CD1c-positive myeloid dendritic cell (primary cell): ENCODE measurements at regions not wholly inside any gene's neighbourhood (a gene's known extent, or its start where the extent isn't known, plus 50 kb on each side); places are given as distances from the start of the nearest gene placed in this dataset.

ENCODE experiments used
- DNase-seq: peaks from one replicate; pipeline ENCODE4 v3.0.0-alpha.2; 2016; ENCODE audit errors: extremely low spot score

DNA sequence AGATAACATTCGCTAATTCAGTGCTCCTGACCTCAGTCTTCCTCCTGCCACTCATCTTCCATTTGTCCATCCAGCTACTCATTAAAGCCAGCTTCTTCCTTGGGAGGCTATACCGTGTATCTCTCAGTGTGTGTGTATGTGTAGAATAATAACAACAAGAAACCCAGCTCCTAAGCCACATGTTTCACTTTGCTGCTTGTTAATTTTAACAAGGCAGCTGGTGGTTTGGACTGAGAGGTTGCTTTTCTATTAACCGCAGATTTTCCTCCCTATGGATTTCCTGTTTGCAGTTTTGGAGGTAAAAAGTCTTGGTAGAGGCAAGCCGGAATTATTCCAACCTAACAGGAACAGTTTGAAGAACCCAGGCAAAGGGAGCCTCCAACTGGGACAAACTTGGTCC is 165.0 kb downstream of the ADAMTS15 start:
- DNase-seq: no peak

DNA sequence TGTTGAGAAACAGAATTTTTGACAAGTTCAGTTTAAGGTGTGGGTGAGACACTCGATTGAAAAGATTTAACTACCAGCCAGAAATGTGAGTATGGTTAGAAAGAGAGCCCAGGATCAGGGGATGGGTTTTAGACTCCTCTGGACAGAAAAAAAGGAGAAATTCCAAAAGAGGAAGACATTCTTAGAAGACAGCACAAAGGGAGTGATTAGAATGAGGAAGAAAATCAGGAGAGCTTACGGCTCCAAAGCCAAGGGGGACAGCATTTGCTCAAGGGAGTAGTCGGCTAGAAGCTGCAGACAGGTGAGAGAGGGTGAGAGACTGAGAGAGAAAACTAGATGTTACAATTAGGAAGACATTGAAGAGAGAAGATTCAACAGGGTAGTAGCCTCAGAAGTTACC is 166.1 kb downstream of the ADAMTS15 start:
- DNase-seq: peak; percentile 14

DNA sequence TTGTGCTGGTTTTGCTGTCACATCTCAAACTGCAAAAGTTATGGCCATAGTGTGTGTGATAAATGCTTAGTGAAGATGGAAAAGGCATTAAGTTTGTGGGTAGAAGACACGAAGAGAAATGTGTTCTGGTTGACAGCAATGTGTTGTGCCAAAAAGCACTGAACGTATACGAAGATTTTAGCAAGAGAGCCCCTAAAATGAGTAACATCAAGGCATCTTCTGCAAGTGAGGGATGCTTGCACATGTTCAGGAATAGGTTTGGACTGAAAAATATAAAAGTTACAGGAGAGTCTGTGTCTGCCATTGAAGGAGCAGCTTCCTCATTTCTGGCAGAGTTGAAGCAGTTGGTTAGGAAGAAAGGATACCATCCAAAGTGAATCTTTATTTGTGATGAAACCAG is 167.1 kb downstream of the ADAMTS15 start:
- DNase-seq: no peak

DNA sequence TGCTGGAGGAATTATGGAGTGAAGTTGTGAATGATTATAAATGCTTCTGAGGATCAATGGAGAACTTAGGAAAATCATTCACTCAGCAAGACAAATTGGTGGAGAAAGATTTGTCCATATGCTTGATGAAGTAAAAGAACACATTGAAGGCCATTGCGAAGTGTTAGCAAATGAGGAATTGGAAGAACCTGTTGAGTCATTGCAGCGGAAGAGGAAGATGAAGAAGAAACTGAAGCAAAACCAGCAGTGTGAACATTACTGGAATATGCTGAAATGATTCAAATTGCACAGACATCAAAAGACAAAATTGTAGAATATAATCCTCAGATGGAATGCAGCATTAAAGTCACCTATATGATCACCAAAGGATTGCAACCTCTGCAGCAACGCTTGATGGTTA is 168.1 kb downstream of the ADAMTS15 start:
- peak; percentile 55 for DNase-seq

DNA sequence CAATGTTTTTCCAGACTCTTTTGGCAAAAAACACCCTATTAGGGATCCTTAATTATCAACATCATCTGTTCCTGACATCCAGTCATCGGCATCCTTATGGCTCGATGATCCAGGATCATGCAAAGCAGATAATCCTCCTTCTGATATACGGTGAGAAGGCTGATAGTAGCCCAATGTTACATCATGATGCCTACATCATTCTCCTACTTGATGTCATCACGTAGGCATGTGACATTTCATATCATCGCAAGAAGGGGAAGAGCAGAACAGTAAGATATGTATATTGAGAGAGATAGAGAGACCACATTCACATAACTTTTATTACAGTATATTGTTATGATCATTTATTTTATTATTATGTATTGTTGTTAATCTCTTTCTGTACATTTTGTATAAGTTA is 168.6 kb downstream of the ADAMTS15 start:
- peak; percentile 9 for DNase-seq

DNA sequence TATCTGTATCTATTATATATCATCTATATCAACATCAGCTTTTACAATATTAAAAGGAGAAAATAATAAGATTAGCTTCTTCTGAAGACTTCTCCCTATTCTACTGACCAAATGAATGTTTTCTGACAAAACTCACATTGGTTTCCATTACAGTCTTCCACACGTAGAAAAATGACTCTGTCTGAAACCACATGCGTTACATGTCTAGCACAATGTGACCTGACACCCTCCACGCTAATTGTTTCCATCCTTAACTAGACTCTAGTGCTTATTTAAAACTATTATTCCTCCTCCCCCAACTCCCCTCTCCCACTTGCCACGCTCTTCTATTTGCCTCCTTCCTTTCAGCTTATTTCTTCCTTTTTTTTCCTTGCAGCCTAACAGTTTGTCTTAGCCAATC is 172.1 kb downstream of the ADAMTS15 start:
- no peak for DNase-seq

DNA sequence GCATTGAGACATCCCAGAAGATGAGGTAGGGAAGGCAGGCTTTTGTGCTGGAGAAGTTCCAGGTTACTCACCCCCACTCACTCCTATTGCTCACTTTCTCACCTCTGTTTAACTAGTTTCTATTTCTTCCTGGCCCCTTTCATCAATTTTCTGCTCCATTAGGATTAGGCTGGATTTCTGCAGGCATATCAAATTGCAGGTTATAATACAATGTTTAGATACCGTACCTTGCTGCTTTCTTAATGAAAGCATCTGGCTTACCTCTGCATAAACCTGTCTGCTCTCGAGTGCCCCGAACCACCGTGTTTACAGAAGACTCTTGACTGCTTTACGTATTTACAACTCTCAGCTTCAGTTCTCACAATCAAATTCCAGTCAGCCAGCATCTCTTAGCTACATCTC is 173.7 kb downstream of the ADAMTS15 start:
- no peak for DNase-seq

DNA sequence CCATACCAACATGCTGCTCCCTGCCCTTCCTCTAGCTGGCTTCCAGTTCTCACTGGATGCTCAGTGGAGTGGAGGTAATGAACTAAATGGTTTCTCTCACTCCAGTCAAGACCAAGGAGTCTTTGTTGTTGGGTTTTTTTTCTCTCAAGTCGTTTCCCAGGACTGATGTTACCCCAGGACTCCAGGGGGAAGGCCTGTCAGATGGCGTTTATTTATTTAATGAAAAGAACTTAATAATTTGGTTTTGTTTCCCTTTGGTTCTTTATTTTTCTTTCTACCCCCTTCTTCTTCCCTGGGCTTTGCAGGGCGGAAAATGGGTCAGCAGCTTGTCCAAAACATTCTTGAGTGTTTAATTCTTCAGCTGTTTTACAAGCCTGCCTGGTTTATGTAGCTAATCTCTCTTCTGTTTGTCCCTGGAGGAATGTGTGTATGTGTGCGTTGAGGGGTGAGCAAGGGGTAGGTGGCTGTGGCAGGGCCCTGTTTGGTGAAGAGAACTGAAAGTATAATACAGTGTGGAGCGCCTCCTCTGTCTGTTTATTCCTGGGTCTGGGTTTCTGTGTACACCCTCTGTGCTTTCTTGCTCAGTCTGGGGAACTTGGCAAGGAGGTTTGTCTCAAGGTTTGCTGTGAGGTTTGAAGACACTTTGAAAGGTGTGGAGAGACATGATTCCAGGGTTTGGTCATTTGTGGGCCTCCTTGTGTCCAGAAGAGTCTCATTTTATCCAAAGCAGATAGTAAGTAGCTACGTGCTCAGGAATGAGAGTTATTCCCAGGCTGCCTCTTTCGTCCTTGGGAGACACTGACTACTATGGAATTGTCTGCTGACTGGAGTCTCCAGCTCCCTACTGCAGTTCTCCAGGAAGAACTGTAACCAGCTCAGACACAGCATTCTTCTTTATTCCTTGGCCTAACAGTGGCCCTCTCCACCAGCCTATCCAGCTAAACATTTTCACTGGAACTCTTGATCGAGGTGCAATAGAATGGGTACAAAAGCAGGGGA is 175.5 kb downstream of the ADAMTS15 start:
- DNase-seq: no peak

DNA sequence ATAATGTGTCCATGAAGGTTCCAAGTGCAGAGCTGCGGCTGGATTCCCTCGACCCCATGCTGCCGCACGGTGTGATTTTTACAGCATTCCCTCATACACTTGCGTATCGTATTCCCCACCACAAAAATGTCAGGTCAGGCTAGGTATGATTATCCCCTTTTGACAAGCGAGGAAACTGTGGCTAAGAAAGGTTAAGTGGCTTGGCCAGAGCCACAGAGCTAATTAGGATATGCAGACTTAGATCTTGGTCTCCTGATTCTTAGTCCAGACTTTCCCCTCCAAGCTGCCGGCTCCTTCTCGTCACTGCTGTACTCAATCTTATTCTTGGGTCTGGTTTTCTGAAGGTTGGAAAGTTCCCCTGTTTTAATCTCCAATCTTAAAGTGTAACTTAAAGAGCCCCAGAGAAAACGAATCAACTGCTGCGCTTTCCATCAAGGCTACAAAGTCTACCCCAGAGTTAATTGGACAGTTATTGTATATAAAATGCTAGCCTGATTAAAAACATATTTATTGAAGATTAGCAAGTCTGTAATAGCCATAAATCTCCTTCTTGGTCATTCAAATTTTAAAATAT is 176.6 kb downstream of the ADAMTS15 start:
- no peak for DNase-seq

DNA sequence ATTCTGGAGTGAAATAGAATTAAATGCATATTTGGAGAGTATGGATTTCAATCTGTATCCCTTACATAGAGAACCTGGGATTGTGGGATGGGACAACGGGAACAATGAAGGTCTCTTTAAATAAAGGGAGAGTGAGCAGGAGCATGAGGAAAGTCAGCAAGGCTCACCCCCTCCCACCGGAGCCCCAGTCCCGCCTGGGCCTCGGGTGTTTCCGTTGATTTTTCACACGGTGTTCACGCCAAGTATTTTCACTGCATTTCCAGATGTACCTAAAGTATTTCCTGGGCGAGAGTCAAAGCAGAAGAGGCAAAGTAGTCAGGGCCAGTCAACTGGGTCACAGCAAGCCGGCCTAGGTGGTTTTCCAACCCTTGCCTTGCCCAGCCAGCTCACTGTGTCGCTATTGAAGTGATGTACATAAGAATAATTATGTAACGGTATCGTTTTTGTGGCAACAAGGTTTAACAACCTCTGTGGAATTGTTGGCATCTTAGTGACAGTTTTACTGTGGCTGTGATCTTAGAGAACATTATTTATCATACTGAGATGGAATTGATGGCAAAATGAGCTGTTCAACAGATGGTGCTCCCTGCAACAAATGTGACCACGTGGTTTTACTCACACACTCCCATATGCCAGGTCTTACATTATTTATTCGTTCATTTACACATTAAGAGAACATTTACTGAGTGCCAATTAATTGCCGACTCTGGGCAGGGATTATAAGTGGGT is 177.3 kb downstream of the ADAMTS15 start:
- DNase-seq: no peak

DNA sequence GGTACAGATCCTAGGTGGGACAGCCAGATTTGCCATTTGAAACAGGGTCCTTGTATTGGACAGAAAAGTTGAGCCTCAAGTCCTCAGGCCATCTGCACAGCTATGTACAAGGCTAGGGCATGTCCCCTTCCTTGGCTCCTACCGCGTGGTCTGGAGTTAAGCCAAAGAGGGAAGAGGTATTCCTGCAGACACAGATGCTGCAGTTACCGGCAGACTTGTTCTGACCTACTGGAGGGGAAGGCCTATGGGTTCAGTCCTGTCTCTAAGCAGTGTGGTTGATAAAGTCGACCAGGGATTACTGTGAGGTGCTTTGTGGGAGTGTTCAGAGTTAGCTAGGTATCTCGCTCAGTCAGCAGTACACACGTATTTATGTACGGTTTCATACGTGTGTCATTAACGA is 180.6 kb downstream of the ADAMTS15 start:
- no peak for DNase-seq

DNA sequence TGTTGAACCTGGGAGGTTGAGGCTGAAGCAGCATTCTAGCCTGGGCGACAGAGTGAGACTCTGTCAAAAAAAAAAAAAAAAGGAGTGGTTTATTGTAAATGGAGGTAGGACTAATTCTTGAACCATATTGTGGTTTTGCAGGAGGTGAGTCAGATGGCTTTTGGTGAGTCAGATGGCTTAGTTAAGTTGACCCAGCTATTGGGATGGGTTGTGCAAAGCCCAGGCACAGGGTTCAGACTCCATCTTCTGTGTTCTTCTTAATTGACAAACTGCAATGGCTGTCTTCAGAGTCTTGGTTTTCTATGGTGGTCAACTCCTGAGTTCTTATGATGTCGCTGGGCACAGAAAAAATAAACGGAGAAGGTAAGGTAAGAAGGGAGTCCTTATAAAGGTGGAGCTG is 182.7 kb downstream of the ADAMTS15 start:
- DNase-seq: no peak

DNA sequence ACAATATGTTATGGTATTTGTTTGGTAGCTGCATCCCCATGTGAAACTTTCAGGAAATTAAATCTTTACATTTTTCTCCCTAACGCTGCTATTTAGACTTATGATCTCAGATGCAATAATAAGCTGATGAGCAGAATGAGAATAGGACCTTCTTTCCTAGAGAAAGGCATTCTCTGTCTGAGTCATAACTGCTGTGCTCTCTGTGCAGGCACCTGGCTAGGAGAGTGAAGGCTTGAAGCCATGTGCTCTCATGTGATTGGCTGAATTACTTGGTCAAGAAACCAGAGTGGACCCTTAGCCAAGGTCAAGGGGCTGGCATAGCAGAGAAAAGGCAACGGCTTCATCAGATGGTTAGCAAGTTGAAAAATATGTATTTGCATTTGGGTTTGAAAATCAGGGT is 185.0 kb downstream of the ADAMTS15 start:
- no peak for DNase-seq

DNA sequence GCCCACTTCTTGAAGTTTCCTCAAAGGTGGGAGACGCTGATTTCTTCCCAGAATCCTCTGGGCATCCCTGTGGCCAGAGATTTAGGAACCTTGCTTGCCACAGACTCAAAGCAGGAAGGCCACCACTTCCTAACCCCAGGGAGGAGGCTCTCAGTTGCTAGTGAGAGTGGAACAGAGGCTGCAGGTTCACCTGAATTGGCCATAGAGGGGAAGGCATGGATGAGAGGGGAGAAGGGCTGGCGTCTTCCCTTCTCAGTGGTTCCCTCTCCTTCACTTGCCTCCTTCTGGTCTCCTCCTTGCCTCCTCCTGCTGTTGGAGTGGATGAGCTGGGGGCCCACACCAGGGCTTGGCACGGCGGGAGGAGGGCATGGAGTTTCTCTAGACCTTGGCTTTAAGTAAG is 185.7 kb downstream of the ADAMTS15 start:
- DNase-seq: no peak

DNA sequence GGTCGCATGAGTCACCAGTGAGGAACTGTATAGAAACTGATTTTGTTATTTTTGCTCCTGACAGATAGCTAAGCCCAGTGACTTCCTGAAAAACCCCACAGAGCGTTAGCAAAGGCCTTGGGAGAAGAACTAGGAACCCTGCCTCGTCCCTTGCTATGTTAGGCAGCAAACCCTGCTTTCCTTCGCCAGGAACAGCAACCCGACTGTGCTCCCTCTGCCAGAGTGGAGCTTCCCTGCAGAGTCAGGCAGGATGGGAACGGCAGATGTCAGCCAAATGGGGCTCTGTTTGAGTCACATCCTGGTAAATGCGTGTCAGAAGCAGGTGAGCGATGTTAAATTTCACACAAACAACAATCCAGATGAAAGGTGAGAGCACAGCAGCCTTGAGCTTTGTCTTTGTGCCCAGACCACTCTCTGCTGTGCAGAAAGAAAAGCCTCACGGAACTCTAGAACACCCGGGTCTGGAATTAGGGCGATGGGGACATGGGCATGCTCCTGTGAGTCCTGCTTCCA is 186.6 kb downstream of the ADAMTS15 start:
- no peak for DNase-seq

DNA sequence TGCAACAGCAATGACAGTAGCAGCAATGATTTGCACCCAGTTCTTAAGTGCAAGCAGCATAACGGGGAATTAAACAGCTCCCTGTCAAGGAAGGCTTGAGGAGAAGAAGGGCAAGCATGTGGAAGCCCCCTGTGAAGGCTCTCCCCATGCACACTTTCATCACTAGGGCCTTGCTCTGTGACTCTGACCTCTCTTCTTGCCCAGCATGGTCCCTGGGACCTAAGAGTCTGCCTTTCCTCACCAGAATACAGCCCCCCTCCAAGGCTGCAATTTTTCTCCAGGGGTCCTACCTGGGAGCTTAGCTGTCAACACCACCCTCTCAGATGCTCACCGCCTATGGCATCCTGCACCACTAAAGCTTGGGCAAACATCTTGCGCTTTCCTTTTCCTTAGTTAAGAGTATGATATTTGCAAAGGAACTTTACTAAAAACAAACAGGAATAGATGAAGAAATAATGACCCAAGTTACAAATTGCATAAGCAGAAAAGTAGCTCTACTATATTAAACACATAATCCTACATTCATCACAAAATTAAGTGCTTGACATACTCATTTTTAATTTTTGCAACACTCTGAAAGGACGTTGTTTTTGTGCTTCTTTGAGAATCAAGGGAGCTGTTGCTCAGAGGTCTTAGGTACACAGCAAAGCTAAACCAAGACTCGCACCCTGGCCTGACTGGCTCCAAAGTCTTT is 187.6 kb downstream of the ADAMTS15 start:
- DNase-seq: no peak

DNA sequence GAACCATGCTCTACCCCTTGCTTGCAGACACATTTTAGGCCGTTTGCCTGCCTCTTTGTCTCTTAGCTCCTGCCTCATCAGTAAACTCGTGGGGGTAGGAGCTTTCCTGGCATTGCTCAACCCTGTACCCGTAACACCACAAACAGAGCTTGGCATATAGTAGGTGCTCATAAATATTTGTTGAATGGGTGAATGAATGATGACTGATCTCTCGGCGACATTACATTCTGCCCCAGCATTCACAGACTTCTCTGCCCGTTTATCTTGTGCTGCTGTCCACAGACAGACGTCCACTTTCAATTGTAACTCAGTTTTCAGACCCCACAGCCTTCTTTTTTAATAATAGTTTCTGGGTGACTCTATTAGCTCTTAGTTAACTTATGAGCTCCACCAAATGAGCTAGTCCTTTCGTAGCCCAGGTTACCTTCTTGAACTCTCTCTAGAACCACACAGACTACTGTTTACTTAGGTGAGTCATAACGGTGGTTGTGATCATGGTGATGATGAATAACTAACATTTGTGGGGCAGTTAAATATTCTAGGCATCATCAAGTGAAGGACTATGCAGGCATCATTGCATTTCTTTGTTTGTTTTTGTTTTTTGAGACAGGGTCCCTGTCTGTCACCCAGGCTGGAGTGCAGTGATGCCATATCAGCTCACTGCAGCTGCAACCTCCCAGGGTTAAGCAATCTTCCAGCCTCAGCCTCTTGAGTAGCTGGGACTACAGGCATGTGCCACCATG is 188.4 kb downstream of the ADAMTS15 start:
- DNase-seq: no peak

DNA sequence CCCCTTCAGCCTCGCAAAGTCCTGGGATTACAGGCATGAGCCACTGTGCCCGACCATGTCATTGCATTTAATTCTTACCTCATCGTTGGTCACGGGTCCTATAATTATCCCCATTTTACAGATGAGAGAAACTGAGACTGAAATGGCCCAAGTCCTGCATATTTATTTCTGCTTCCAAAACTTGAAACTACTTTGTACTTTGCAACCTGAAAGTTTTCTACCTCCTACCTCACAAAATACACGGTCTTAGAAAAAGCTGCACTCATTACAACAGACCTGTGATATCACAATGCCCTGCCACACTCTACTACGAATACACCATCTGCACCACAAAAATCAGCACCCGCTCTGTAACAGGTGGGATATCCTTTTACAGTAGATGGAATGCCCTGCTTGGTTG is 189.1 kb downstream of the ADAMTS15 start:
- no peak for DNase-seq

DNA sequence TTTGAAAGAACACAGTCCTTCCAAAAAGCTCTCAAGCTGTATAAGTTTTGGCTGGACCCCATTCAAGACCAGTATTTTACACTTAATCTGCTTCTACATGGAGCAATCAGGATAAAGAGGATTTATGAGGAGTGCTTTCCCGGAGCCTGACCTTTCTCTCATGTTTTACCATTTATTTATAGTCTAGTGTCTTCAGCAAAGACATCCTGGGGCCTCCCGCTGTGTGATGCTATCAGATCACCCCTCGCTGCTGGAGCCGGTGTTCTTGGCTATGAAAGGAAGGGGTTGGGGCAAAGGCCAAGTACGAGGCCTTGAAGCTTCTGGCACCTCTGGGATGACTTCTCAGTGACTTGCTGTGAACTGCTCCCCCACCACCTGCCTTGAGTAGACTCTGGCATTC is 189.6 kb downstream of the ADAMTS15 start:
- DNase-seq: no peak

DNA sequence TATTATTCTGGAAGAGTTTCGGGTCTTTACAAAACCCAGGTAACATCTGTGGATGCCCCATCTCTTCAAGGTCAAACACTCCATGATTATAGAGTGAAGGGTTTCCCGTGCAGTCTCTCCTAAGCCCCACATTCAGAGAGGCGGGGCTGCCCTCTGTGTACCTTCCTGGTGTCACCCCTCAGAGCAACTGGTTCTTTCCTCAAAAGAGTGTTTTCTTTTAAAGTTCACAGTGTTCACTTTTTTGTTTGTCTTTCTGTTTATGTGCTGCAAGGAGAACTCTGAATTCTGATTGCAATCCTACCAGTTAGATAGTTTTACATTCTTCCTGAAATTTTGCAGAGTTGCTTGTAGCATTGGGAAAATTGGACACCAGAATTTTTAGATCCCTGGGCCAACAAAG is 190.2 kb downstream of the ADAMTS15 start:
- no peak for DNase-seq

DNA sequence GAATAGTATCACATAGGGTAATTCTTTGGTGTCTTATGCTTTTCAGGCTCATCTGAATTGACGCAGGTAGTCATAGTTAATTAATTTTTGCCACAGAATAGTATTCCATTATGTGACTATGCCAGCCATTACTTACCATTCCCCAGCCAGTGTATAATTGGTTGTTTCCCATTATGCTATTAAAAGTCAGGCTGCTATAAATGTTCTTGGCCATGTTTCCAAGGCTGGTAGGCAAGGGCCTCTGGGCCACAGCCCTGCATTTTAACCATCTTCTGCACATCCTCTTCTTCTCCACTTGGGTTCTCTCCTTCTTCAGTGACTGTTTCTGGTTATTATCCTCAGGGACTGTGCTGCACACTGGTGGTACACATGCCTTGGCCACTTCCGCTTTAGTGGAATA is 190.9 kb downstream of the ADAMTS15 start:
- DNase-seq: no peak
